Esophagus squamous epithelium (tissue), 4 donors: ENCODE measurements at regions not wholly inside any gene's neighbourhood (a gene's known extent, or its start where the extent isn't known, plus 50 kb on each side); places are given as distances from the start of the nearest gene placed in this dataset.

Experiments
- POLR2A ChIP-seq, 4 donors: fragments of 450-650 bp; IDR thresholded peaks; one replicate each; pipeline ENCODE4 v1.6.1; 2017; ENCODE audit warnings: antibody characterized with exemption in 4 of 4, mild to moderate bottlenecking in 4 of 4, moderate library complexity in 3 of 4
- TF ChIP-seq, protein P1 (sequence below), 6 experiments: fragments of 450-650 bp in 4 of 6; fragments of 200-600 bp in 2 of 6; sonication (generic) in 2 of 6; IDR thresholded peaks; one replicate each; pipeline ENCODE4 v1.5.1; 2016 to 2019; ENCODE audit warnings: antibody characterized with exemption in 6 of 6, mild to moderate bottlenecking in 4 of 6, moderate library complexity in 4 of 6

- TF ChIP-seq, protein P1, sequence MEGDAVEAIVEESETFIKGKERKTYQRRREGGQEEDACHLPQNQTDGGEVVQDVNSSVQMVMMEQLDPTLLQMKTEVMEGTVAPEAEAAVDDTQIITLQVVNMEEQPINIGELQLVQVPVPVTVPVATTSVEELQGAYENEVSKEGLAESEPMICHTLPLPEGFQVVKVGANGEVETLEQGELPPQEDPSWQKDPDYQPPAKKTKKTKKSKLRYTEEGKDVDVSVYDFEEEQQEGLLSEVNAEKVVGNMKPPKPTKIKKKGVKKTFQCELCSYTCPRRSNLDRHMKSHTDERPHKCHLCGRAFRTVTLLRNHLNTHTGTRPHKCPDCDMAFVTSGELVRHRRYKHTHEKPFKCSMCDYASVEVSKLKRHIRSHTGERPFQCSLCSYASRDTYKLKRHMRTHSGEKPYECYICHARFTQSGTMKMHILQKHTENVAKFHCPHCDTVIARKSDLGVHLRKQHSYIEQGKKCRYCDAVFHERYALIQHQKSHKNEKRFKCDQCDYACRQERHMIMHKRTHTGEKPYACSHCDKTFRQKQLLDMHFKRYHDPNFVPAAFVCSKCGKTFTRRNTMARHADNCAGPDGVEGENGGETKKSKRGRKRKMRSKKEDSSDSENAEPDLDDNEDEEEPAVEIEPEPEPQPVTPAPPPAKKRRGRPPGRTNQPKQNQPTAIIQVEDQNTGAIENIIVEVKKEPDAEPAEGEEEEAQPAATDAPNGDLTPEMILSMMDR (IDR thresholded peaks at IDR 0.05) = no peak
- TF ChIP-seq POLR2A (IDR thresholded peaks at IDR 0.05) = no peak
Measured at GRCh38 chr4:110808351-110808878, 185.5 kb upstream of the PITX2 start.
